GM12878 (cell line): ENCODE measurements at regions not wholly inside any gene's neighbourhood (a gene's known extent, or its start where the extent isn't known, plus 50 kb on each side); places are given as distances from the start of the nearest gene placed in this dataset.

Experiments used
- ATAC-seq: fragments of 200-7000 bp; cut with Tn5 transposase; 3 replicates; pipeline ENCODE4 v1.9.1; 2020; ENCODE audit warnings: mild to moderate bottlenecking, moderate library complexity
- BruUV-seq: library from RNA; stranded (reverse); fragments of 400-500 nt; replicated peaks from 2 replicates; lab custom pipeline; 2021; lab: Mats Ljungman, UMichigan
- CTCF ChIA-PET: fragments of 300-600 bp; sonication (Branson Sonifier 250); formaldehyde crosslinking; extraction: SDS; loops from one replicate; lab custom pipeline; 2021; ENCODE audit warnings: inconsistent platforms; lab: Yijun Ruan, JAX
- POLR2A ChIA-PET: fragments of 350-600 bp; formaldehyde crosslinking; extraction: SDS; loops from one replicate; lab custom pipeline; 2021; ENCODE audit warnings: inconsistent platforms; lab: Charles Lee
- RAD21 ChIA-PET: fragments of 300-600 bp; sonication (Branson Sonifier 250); formaldehyde crosslinking; loops from one replicate; lab custom pipeline; 2023; ENCODE audit warnings: antibody characterized with exemption; ENCODE audit not compliant: unreplicated experiment; lab: Charles Lee
- SMC1A ChIA-PET: fragments of 300-600 bp; sonication (Branson Sonifier 250); formaldehyde crosslinking; loops from one replicate; lab custom pipeline; 2023; ENCODE audit not compliant: unreplicated experiment, uncharacterized antibody; lab: Charles Lee
- DNase-seq: peaks from one replicate; pipeline ENCODE4 v3.0.0-alpha.2; 2011; ENCODE audit warnings: low read depth, low spot score
- FAIRE-seq: peaks from 3 replicates; lab custom pipeline; 2011; peaks lifted over from hg19 to GRCh38; lab: Jason Lieb, UNC
- H2AFZ ChIP-seq: 2 replicates; pipeline ENCODE4 v1.6.0; 2011; ENCODE audit warnings: low read depth, low read length, control low read depth; ENCODE audit not compliant: control insufficient read depth
- H3K27ac ChIP-seq: 2 replicates; pipeline ENCODE4 v1.5.1; 2011; ENCODE audit warnings: control low read depth; ENCODE audit not compliant: control insufficient read depth, insufficient read depth
- H3K27me3 ChIP-seq, 2 experiments: replicated peaks in 1 of 2; 2 replicates each; pipeline versions ENCODE4 v1.6.0 to v1.6.1; 2011; ENCODE audit warnings: low read length in 1 of 2; ENCODE audit not compliant: control insufficient read depth in 2 of 2, insufficient read depth in 2 of 2
- H3K36me3 ChIP-seq, 2 experiments: 2 replicates each; pipeline ENCODE4 v1.5.1; 2011; ENCODE audit warnings: low read length in 1 of 2; ENCODE audit not compliant: control insufficient read depth in 2 of 2, insufficient read depth in 2 of 2
- H3K4me1 ChIP-seq: 2 replicates; pipeline ENCODE4 v1.6.1; 2011; ENCODE audit warnings: mild to moderate bottlenecking, low read length, moderate library complexity, mixed read lengths; ENCODE audit not compliant: control insufficient read depth, insufficient read depth
- H3K4me2 ChIP-seq: 2 replicates; pipeline ENCODE4 v1.6.0; 2011; ENCODE audit warnings: control low read depth; ENCODE audit not compliant: control insufficient read depth, insufficient read depth
- H3K4me3 ChIP-seq: fragments of 200-600 bp; sonication (generic); 2 replicates; pipeline ENCODE4 v1.5.1; 2016
- H3K79me2 ChIP-seq: 2 replicates; pipeline ENCODE4 v1.6.0; 2011; ENCODE audit warnings: low read length; ENCODE audit not compliant: control insufficient read depth, insufficient read depth
- H3K9ac ChIP-seq: 2 replicates; pipeline ENCODE4 v1.8.0; 2011; ENCODE audit warnings: low read length, control low read depth, mixed read lengths; ENCODE audit not compliant: control insufficient read depth, insufficient read depth
- H3K9me3 ChIP-seq: replicated peaks from 3 replicates; pipeline ENCODE4 v1.5.1; 2011; ENCODE audit warnings: mild to moderate bottlenecking, low read length; ENCODE audit not compliant: control insufficient read depth, insufficient read depth
- H4K20me1 ChIP-seq: 2 replicates; pipeline ENCODE4 v1.6.0; 2011; ENCODE audit not compliant: control insufficient read depth, insufficient read depth
- BRCA1 ChIP-seq: IDR thresholded peaks from 2 replicates; pipeline ENCODE4 v1.6.1; 2011; ENCODE audit warnings: low read depth, low read length, improper control_type of control experiment
- CREB1 ChIP-seq: IDR thresholded peaks from 2 replicates; pipeline ENCODE4 v1.6.1; 2012; ENCODE audit warnings: low read depth, mild to moderate bottlenecking, inconsistent platforms
- ESRRA ChIP-seq: IDR thresholded peaks from 2 replicates; pipeline ENCODE4 v1.6.1; 2012; ENCODE audit warnings: mild to moderate bottlenecking, low read length, improper control_type of control experiment
- HDAC2 ChIP-seq: fragments of 200-600 bp; sonication (generic); IDR thresholded peaks from 2 replicates; pipeline ENCODE4 v1.6.1; 2017
- HDGF ChIP-seq: fragments of 450-650 bp; IDR thresholded peaks from 2 replicates; pipeline ENCODE4 v1.6.1; 2016; ENCODE audit warnings: antibody characterized with exemption
- MXI1 ChIP-seq: fragments of 150-350 bp; IDR thresholded peaks from 2 replicates; pipeline ENCODE4 v1.6.1; 2011; ENCODE audit warnings: low read depth, mild to moderate bottlenecking, inconsistent platforms, low read length, improper control_type of control experiment
- NRF1 ChIP-seq: conservative IDR thresholded peaks from 2 replicates; pipeline ENCODE4 v1.6.1; 2011; ENCODE audit warnings: mild to moderate bottlenecking, low read depth, low read length, improper control_type of control experiment
- PAX5 ChIP-seq: IDR thresholded peaks from 2 replicates; pipeline ENCODE4 v1.6.1; 2011; ENCODE audit warnings: low read depth, low read length, borderline replicate concordance
- RB1 ChIP-seq: fragments of 450-650 bp; formaldehyde crosslinking; IDR thresholded peaks from 2 replicates; pipeline ENCODE4 v1.6.1; 2017; ENCODE audit warnings: mild to moderate bottlenecking, borderline replicate concordance
- RBBP5 ChIP-seq: fragments of 200-600 bp; sonication (generic); conservative IDR thresholded peaks from 2 replicates; pipeline ENCODE4 v1.6.1; 2016
- SPI1 ChIP-seq: IDR thresholded peaks from 2 replicates; pipeline ENCODE4 v1.6.1; 2011; ENCODE audit warnings: low read depth, mild to moderate bottlenecking, low read length, moderate library complexity, borderline replicate concordance; ENCODE audit not compliant: insufficient read depth
- TCF7 ChIP-seq: IDR thresholded peaks from 2 replicates; pipeline ENCODE4 v1.6.1; 2014; ENCODE audit warnings: antibody characterized with exemption, borderline replicate concordance
- YY1 ChIP-seq: IDR thresholded peaks from 2 replicates; pipeline ENCODE4 v1.6.1; 2011; ENCODE audit warnings: low read depth, mild to moderate bottlenecking, low read length
- ZNF207 ChIP-seq: fragments of 450-650 bp; IDR thresholded peaks from 2 replicates; pipeline ENCODE4 v1.6.1; 2014; ENCODE audit warnings: antibody characterized with exemption, mild to moderate bottlenecking, borderline replicate concordance
- WGBS: methylation state at CpG from one replicate; pipeline ENCODE4 v1.1.6; 2016; ENCODE audit warnings: low lambda C conversion rate; ENCODE audit not compliant: insufficient replicate concordance, insufficient coverage; ENCODE audit errors: missing lambda C conversion rate; 5-methylcytosine and 5-hydroxymethylcytosine counted together
- in situ Hi-C: fragments of 300-500 bp; cut with MboI; formaldehyde crosslinking; loops from 9 replicates; pipeline ENCODE4 v1.14.3; 2018; ENCODE audit warnings: mixed read lengths
- intact Hi-C: fragments of 100-400 bp; cut with micrococcal nuclease; formaldehyde crosslinking; loops from one replicate; pipeline ENCODE4 v1.14.2; 2022; ENCODE audit not compliant: unreplicated experiment
- TF ChIP-seq, protein P1 (sequence below): IDR thresholded peaks from 2 replicates; pipeline ENCODE4 v1.6.1; 2011; ENCODE audit warnings: borderline replicate concordance, low read depth, mild to moderate bottlenecking, moderate library complexity, mixed read lengths, low read length; ENCODE audit not compliant: insufficient read depth; ENCODE audit errors: extremely low read length
- TF ChIP-seq, protein P2 (sequence below): fragments of 450-650 bp; formaldehyde crosslinking; IDR thresholded peaks from 2 replicates; pipeline ENCODE4 v1.4.0; 2022; ENCODE audit warnings: mild to moderate bottlenecking, moderate library complexity
- TF ChIP-seq, protein P3 (sequence below): fragments of 450-650 bp; IDR thresholded peaks from 2 replicates; pipeline ENCODE4 v1.6.1; 2017; ENCODE audit warnings: borderline replicate concordance

DNA sequence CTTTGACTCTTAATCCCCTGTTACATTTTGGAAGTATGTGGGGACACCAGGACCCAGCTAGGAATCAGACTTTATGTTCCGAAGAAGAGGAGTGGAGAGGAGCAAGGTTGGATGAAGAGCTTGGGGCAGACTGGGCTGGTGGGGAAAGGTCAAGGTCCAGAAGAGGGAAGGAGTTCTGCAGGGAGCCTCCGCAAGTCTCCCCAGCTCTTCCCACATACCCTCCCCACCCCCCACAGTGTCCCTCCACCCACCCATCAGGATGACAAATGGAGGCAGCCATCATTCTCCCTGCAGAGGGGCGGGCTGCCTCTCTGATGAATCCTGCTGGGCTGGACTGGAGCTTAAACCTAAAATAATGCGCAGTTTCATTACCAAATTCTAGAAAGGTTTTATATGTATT, 77.2 kb downstream of the ACKR3 start:
- in situ Hi-C loops: no loop called here
- Histone ChIP-seq H3K27me3 (0 out of 4 replicates have a peak, but pooled peaks cover 0 to 1% of the 10 kb centered on the region in 2 experiments), H3K9ac (no peak overlapping the region), H2AFZ (no peak overlapping the region), H3K4me2 (no peak overlapping the region), H3K27ac (no peak overlapping the region), H3K4me1 (no peaks in the 10 kb centered on the region), H3K9me3 (no peaks in the 10 kb centered on the region; the same call in 2 of the 3 replicates), H3K36me3 (no peaks in the 10 kb centered on the region), H3K79me2 (no peaks in the 10 kb centered on the region), H4K20me1 (no peaks in the 10 kb centered on the region), H3K4me3 (no peak overlapping the region)
- CTCF ChIA-PET: no interaction called here
- RAD21 ChIA-PET: no interaction called here
- WGBS: 33% methylated on average over 3 of the region's 4 CpGs
- no TSS peak for BruUV-seq
- SMC1A ChIA-PET: no interaction called here
- intact Hi-C loops: no loop called here
- FAIRE-seq (no peak), DNase-seq (no peak), ATAC-seq (no peak)
- POLR2A ChIA-PET: no interaction called here
- TF ChIP-seq, protein P1, sequence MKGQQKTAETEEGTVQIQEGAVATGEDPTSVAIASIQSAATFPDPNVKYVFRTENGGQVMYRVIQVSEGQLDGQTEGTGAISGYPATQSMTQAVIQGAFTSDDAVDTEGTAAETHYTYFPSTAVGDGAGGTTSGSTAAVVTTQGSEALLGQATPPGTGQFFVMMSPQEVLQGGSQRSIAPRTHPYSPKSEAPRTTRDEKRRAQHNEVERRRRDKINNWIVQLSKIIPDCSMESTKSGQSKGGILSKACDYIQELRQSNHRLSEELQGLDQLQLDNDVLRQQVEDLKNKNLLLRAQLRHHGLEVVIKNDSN: no peak
- TF ChIP-seq SPI1 (no peak), TCF7 (no peak), RBBP5 (no peak), HDGF (no peak), BRCA1 (no peak), MXI1 (no peak), CREB1 (no peak), HDAC2 (no peak), PAX5 (no peak), YY1 (no peak), NRF1 (no peak), ZNF207 (no peak), RB1 (no peak), ESRRA (no peak)
- TF ChIP-seq, protein P2, sequence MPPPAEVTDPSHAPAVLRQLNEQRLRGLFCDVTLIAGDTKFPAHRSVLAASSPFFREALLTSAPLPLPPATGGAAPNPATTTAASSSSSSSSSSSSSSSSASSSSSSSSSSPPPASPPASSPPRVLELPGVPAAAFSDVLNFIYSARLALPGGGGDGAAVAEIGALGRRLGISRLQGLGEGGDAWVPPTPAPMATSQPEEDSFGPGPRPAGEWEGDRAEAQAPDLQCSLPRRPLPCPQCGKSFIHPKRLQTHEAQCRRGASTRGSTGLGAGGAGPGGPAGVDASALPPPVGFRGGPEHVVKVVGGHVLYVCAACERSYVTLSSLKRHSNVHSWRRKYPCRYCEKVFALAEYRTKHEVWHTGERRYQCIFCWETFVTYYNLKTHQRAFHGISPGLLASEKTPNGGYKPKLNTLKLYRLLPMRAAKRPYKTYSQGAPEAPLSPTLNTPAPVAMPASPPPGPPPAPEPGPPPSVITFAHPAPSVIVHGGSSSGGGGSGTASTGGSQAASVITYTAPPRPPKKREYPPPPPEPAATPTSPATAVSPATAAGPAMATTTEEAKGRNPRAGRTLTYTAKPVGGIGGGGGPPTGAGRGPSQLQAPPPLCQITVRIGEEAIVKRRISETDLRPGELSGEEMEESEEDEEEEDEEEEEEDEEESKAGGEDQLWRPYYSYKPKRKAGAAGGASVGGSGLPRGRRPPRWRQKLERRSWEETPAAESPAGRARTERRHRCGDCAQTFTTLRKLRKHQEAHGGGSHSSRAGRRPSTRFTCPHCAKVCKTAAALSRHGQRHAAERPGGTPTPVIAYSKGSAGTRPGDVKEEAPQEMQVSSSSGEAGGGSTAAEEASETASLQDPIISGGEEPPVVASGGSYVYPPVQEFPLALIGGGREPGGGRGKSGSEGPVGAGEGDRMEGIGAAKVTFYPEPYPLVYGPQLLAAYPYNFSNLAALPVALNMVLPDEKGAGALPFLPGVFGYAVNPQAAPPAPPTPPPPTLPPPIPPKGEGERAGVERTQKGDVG (CRISPR knock-in tag): no peak
- TF ChIP-seq, protein P3, sequence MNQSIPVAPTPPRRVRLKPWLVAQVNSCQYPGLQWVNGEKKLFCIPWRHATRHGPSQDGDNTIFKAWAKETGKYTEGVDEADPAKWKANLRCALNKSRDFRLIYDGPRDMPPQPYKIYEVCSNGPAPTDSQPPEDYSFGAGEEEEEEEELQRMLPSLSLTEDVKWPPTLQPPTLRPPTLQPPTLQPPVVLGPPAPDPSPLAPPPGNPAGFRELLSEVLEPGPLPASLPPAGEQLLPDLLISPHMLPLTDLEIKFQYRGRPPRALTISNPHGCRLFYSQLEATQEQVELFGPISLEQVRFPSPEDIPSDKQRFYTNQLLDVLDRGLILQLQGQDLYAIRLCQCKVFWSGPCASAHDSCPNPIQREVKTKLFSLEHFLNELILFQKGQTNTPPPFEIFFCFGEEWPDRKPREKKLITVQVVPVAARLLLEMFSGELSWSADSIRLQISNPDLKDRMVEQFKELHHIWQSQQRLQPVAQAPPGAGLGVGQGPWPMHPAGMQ: no peak
